ENCODE measurements at regions not wholly inside any gene's neighbourhood (a gene's known extent, or its start where the extent isn't known, plus 50 kb on each side); places are given as distances from the start of the nearest gene placed in this dataset.

DNA sequence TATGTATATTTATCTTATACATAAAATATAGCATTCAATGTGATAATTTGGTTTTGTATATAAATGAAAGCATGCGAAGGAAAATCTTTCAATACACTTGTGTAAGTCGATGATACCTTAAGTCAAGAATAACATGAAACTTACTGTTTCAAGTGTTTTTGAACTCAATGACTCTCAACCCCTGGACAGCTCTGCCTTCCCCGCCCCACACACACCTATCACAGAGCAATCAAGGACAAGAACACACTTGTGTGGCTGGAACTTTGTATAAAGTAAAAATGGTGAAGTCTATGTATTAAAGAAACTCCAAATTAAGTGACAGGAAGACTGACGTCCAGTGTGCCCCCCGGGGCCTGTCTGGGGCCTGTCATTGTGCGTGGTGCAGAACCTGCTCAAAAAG lies 478.6 kb upstream of the AKR1E2 start:
- no peaks in the 10 kb centered on the region for H4K20me1 ChIP-seq (ENCODE audit: low read depth, low read length)
- no peaks in the 10 kb centered on the region for H3K36me3 ChIP-seq (ENCODE audit: low read length)
- no peaks in the 10 kb centered on the region for H3K9me2 ChIP-seq (replicated peaks; ENCODE audit: insufficient read depth, low read length)
- no peak overlapping the region for H2AFZ ChIP-seq (ENCODE audit: low read depth, low read length, severe bottlenecking)
- H3K27ac ChIP-seq (ENCODE audit: low read depth, low read length), result no peak overlapping the region
- no peak overlapping the region for H3K4me3 ChIP-seq (ENCODE audit: insufficient read depth, low read length, poor library complexity, severe bottlenecking)
- no peak overlapping the region for H3K9ac ChIP-seq (ENCODE audit: low read length)
- H3K79me2 ChIP-seq (ENCODE audit: insufficient read depth, low read length), result no peaks in the 10 kb centered on the region
- no peaks in the 10 kb centered on the region for H3K27me3 ChIP-seq (ENCODE audit: low read length)
- TF ChIP-seq, protein P1, sequence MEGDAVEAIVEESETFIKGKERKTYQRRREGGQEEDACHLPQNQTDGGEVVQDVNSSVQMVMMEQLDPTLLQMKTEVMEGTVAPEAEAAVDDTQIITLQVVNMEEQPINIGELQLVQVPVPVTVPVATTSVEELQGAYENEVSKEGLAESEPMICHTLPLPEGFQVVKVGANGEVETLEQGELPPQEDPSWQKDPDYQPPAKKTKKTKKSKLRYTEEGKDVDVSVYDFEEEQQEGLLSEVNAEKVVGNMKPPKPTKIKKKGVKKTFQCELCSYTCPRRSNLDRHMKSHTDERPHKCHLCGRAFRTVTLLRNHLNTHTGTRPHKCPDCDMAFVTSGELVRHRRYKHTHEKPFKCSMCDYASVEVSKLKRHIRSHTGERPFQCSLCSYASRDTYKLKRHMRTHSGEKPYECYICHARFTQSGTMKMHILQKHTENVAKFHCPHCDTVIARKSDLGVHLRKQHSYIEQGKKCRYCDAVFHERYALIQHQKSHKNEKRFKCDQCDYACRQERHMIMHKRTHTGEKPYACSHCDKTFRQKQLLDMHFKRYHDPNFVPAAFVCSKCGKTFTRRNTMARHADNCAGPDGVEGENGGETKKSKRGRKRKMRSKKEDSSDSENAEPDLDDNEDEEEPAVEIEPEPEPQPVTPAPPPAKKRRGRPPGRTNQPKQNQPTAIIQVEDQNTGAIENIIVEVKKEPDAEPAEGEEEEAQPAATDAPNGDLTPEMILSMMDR (IDR thresholded peaks at IDR 0.05; ENCODE audit: insufficient read depth, low read length, poor library complexity, severe bottlenecking), result no peak
- TF ChIP-seq EZH2phosphoT487 (conservative IDR thresholded peaks at IDR 0.05; ENCODE audit: low read length), result no peak
- H3F3A ChIP-seq (ENCODE audit: insufficient read depth), result no peaks in the 10 kb centered on the region
- no peaks in the 10 kb centered on the region for H3K9me3 ChIP-seq (ENCODE audit: insufficient read depth, low read length)
- H3K4me2 ChIP-seq (ENCODE audit: low read depth, low read length, poor library complexity, severe bottlenecking), result no peak overlapping the region

DNA sequence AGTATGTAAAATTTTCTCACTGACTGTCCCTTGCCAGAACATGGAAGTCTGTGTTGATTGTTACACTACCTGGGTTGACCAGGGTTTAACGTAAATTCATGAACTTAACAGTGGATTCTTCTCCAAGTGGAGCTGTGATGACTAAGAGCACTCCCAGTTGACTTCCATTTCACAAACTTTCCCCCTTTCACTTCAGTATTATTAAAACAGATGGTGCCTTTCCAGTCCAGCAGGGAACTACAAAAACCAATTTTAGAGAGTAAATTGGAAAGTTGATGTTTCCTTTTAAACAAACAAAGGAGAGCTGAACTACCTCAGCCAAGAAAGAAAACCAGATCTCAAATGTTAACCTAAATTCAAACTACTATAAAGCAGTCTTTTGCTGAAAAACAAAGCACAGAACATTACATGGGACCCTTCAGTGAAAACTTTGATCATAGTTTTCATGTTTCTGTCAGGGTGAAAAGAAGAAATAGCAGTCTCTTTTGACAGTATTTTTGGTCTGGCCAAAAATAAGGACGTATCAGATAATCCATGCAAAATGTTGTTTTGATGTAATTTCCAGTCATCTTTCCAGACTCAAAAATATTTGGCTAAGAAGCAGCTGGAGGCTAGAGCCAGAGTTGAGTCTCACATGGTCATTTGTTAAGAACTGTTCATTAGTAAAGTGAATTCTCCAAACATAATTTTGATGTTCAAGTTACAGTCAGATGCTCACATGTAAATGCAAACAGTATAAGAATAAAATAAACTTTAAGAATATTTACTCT lies 479.9 kb upstream of the AKR1E2 start:
- Histone ChIP-seq H3F3A (ENCODE audit: insufficient read depth) (no peaks in the 10 kb centered on the region), H3K79me2 (ENCODE audit: insufficient read depth, low read length) (no peaks in the 10 kb centered on the region), H3K4me2 (ENCODE audit: low read depth, low read length, poor library complexity, severe bottlenecking) (no peak overlapping the region), H3K27me3 (ENCODE audit: low read length) (no peaks in the 10 kb centered on the region), H3K9me3 (ENCODE audit: insufficient read depth, low read length) (no peaks in the 10 kb centered on the region), H4K20me1 (ENCODE audit: low read depth, low read length) (no peaks in the 10 kb centered on the region), H3K36me3 (ENCODE audit: low read length) (no peaks in the 10 kb centered on the region), H3K27ac (ENCODE audit: low read depth, low read length) (no peak overlapping the region), H3K4me3 (ENCODE audit: insufficient read depth, low read length, poor library complexity, severe bottlenecking) (no peak overlapping the region), H3K9me2 (replicated peaks; ENCODE audit: insufficient read depth, low read length) (no peaks in the 10 kb centered on the region), H3K9ac (ENCODE audit: low read length) (no peak overlapping the region), H2AFZ (ENCODE audit: low read depth, low read length, severe bottlenecking) (no peak overlapping the region)
- TF ChIP-seq, protein P1 (IDR thresholded peaks at IDR 0.05; ENCODE audit: insufficient read depth, low read length, poor library complexity, severe bottlenecking), result no peak
- no peak for TF ChIP-seq EZH2phosphoT487 (conservative IDR thresholded peaks at IDR 0.05; ENCODE audit: low read length)

DNA sequence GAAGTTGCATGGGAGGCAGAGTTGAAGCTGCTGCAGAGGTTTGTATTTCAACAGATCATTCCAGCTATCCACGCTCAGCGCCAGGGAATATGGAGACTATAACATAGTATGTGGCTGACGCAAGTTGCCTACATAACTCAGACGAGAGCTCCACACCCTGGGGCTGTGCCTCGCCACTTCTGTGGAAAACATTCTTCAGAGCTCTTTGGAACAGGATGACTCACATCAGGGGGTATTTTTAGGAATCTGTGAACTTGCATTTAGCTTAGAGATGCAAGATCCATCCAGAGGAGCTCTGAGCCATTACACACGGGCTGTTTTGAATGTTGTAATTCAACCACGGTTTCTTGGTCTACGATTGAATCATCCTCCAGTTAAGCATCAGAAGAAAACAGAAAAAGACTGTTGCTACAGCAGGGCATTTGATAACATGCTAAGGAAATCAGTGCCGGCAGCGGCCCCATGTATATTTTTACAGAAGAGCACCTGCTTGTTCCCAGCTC lies 481.5 kb upstream of the AKR1E2 start:
- H3K9ac ChIP-seq (ENCODE audit: low read length), result no peak overlapping the region
- no peak overlapping the region for H3K27ac ChIP-seq (ENCODE audit: low read depth, low read length)
- no peak overlapping the region for H3K4me3 ChIP-seq (ENCODE audit: insufficient read depth, low read length, poor library complexity, severe bottlenecking)
- no peaks in the 10 kb centered on the region for H3K79me2 ChIP-seq (ENCODE audit: insufficient read depth, low read length)
- no peak overlapping the region for H2AFZ ChIP-seq (ENCODE audit: low read depth, low read length, severe bottlenecking)
- no peaks in the 10 kb centered on the region for H3K27me3 ChIP-seq (ENCODE audit: low read length)
- no peaks in the 10 kb centered on the region for H3K36me3 ChIP-seq (ENCODE audit: low read length)
- no peaks in the 10 kb centered on the region for H3K9me3 ChIP-seq (ENCODE audit: insufficient read depth, low read length)
- no peak overlapping the region for H3K4me2 ChIP-seq (ENCODE audit: low read depth, low read length, poor library complexity, severe bottlenecking)
- no peaks in the 10 kb centered on the region for H4K20me1 ChIP-seq (ENCODE audit: low read depth, low read length)
- no peaks in the 10 kb centered on the region for H3K9me2 ChIP-seq (replicated peaks; ENCODE audit: insufficient read depth, low read length)
- TF ChIP-seq EZH2phosphoT487 (conservative IDR thresholded peaks at IDR 0.05; ENCODE audit: low read length), result no peak
- TF ChIP-seq, protein P1 (IDR thresholded peaks at IDR 0.05; ENCODE audit: insufficient read depth, low read length, poor library complexity, severe bottlenecking), result no peak
- no peaks in the 10 kb centered on the region for H3F3A ChIP-seq (ENCODE audit: insufficient read depth)
